Large intestine (tissue), 3 donors: ENCODE measurements at regions not wholly inside any gene's neighbourhood (a gene's known extent, or its start where the extent isn't known, plus 50 kb on each side); places are given as distances from the start of the nearest gene placed in this dataset.
A peak's percentile ranks its signal among the peaks of the same experiment; 100 is the strongest.

ENCODE experiments used
- DNase-seq, 2 donors: peaks; one replicate each; pipeline versions ENCODE4 v3.0.0 to v3.0.0-alpha.2; 2013
- H3K27ac ChIP-seq: one replicate; pipeline ENCODE4 v1.5.1; 2013; ENCODE audit warnings: low read length
- H3K27me3 ChIP-seq: 2 replicates; pipeline ENCODE4 v1.6.1; 2013; ENCODE audit warnings: low read length; ENCODE audit not compliant: control insufficient read depth, insufficient read depth
- H3K36me3 ChIP-seq: 2 replicates; pipeline ENCODE4 v1.6.1; 2013; ENCODE audit warnings: low read length; ENCODE audit not compliant: control insufficient read depth, insufficient read depth
- H3K4me1 ChIP-seq: one replicate; pipeline ENCODE4 v1.6.1; 2013; ENCODE audit warnings: low read length; ENCODE audit not compliant: control insufficient read depth, insufficient read depth
- H3K4me3 ChIP-seq: one replicate; pipeline ENCODE4 v1.5.1; 2013; ENCODE audit warnings: low read length
- H3K9me3 ChIP-seq: one replicate; pipeline ENCODE4 v1.6.1; 2013; ENCODE audit warnings: mild to moderate bottlenecking, low read depth, low read length, moderate library complexity; ENCODE audit not compliant: control insufficient read depth
- WGBS: methylation state at CpG from one replicate; pipeline ENCODE4 v1.1.5; 2013; ENCODE audit warnings: low lambda C conversion rate; ENCODE audit not compliant: insufficient coverage; 5-methylcytosine and 5-hydroxymethylcytosine counted together

GRCh38 chr3:99094606-99095005 lies 193.1 kb upstream of the DCBLD2 start:
- 100% methylated on average over 1 of the region's 2 CpGs for WGBS
- H3K27ac ChIP-seq: no peak overlapping the region
- H3K27me3 ChIP-seq: no peaks in the 10 kb centered on the region
- no peaks in the 10 kb centered on the region for H3K4me1 ChIP-seq
- no peak for DNase-seq
- H3K36me3 ChIP-seq: no peaks in the 10 kb centered on the region
- H3K4me3 ChIP-seq: no peak overlapping the region
- H3K9me3 ChIP-seq: no peaks in the 10 kb centered on the region

- no peak overlapping the region for H3K27ac ChIP-seq
- H3K36me3 ChIP-seq: no peaks in the 10 kb centered on the region
- no peaks in the 10 kb centered on the region for H3K4me1 ChIP-seq
- H3K4me3 ChIP-seq: no peak overlapping the region
- no CpG with 5 or more reads among the region's 2 CpGs for WGBS
- no peaks in the 10 kb centered on the region for H3K27me3 ChIP-seq
- H3K9me3 ChIP-seq: no peaks in the 10 kb centered on the region
- no peak for DNase-seq
Observed at GRCh38 chr3:99087277-99087676, 185.8 kb upstream of the DCBLD2 start.

GRCh38 chr3:99084826-99085225 lies 183.3 kb upstream of the DCBLD2 start:
- Histone ChIP-seq H3K27me3 (no peaks in the 10 kb centered on the region), H3K9me3 (no peaks in the 10 kb centered on the region), H3K27ac (no peak overlapping the region), H3K36me3 (no peaks in the 10 kb centered on the region), H3K4me3 (no peak overlapping the region), H3K4me1 (no peaks in the 10 kb centered on the region)
- no peak for DNase-seq
- WGBS: 58% methylated on average over 2 of the region's 4 CpGs

DNA sequence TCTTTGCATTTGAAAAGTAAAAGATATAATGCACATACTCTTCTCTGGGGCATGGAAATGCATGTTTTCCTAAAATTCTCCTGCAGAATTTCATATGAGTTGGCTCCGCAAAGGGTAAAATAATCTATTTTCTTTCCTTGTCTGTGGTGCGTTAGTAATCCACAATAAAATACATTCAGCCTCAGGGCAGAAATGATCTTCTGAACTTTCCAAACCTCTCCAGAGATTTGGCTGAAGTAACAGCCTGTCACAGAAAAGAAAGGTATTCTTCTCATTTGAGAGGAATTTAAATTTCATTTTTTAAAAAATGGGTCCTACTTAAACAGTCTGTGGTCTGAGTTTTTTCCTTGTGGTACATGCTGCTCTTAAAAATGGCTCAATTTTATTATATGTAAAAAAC lies 182.7 kb upstream of the DCBLD2 start:
- Histone ChIP-seq H3K27me3 (no peaks in the 10 kb centered on the region), H3K27ac (no peak overlapping the region), H3K4me1 (no peaks in the 10 kb centered on the region), H3K4me3 (no peak overlapping the region), H3K9me3 (no peaks in the 10 kb centered on the region), H3K36me3 (no peaks in the 10 kb centered on the region)
- DNase-seq: no peak
- WGBS: 100% methylated on average over 1 of the region's 2 CpGs

GRCh38 chr3:99071096-99071495 lies 169.6 kb upstream of the DCBLD2 start:
- Histone ChIP-seq H3K4me3 (no peak overlapping the region), H3K27ac (no peak overlapping the region), H3K4me1 (no peaks in the 10 kb centered on the region), H3K36me3 (no peaks in the 10 kb centered on the region), H3K27me3 (no peaks in the 10 kb centered on the region), H3K9me3 (no peaks in the 10 kb centered on the region)
- no peak for DNase-seq
- no CpG with 5 or more reads among the region's 6 CpGs for WGBS

DNA sequence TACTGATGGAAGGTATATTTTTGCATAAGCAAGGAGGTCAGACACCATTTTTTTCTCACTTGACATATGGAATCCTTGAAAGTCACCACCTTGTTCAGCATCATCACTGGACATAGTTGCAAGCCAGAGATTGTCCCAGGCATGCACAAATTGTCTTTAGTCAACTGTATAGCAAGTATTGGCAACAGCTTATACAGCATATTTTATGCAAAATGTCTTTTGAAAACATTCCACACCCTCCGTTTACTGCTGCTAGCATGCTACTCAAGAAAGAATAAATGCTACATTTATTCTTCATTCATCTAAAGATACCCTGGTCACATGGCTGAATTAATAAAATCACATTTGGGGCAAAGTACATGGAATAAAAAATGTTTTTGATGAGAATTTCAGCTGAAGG lies 168.5 kb upstream of the DCBLD2 start:
- Histone ChIP-seq H3K36me3 (no peaks in the 10 kb centered on the region), H3K27ac (no peak overlapping the region), H3K4me3 (no peak overlapping the region), H3K4me1 (no peaks in the 10 kb centered on the region), H3K27me3 (no peaks in the 10 kb centered on the region), H3K9me3 (no peaks in the 10 kb centered on the region)
- no peak for DNase-seq
- 100% methylated on average over 1 of the region's 1 CpG for WGBS

DNA sequence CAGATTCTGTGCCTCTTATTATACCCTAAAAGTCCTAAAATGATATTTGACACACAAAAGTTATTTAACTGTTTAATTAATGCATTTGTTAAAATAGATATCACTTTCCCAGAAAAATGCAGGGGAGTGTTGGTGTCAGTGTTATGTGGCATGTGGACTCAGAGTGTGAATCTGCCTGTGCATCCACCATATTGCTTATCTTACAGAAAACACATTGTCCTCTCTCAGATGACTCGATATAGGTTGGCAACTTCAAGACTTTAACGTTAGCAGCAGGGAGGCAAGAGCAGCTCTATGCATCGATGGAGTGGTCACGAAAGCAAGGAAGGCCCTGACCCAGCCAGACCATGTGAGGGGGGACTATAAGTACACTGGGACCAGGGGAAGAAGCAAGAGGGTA lies 165.4 kb upstream of the DCBLD2 start:
- Histone ChIP-seq H3K27me3 (no peaks in the 10 kb centered on the region), H3K9me3 (no peaks in the 10 kb centered on the region), H3K27ac (no peak overlapping the region), H3K4me1 (no peaks in the 10 kb centered on the region), H3K4me3 (no peak overlapping the region), H3K36me3 (no peaks in the 10 kb centered on the region)
- WGBS: no CpG with 5 or more reads among the region's 4 CpGs
- DNase-seq: no peak

GRCh38 chr3:99049164-99049563 lies 147.7 kb upstream of the DCBLD2 start:
- no CpG with 5 or more reads among the region's 1 CpG for WGBS

DNA sequence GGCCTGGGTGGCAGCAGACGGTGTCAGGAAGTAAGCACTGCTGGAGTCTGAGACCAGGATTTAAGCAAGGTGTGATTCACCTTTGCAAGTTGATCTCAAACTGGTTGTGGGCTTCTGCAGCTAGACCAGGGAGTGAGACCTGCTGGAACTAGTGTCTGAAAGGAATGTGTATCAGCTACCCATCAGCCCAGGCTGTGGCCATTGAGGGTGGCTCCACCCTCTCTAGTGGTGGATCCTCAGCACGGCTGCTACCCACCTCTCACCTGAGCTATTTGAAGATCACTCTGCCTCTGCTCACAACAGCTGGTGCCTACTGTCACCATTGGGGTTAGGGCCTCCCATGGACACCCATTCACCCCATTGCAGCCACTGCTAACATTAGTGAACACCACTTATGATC lies 140.3 kb upstream of the DCBLD2 start:
- Histone ChIP-seq H3K4me1 (no peaks in the 10 kb centered on the region), H3K9me3 (no peaks in the 10 kb centered on the region), H3K27me3 (no peaks in the 10 kb centered on the region), H3K36me3 (no peaks in the 10 kb centered on the region), H3K27ac (no peak overlapping the region), H3K4me3 (no peak overlapping the region)
- 100% methylated on average over 1 of the region's 2 CpGs for WGBS
- no peak for DNase-seq

More at GRCh38 chr3:99049164-99049563, 147.7 kb upstream of the DCBLD2 start:
- DNase-seq: no peak
- Histone ChIP-seq H3K4me1 (no peaks in the 10 kb centered on the region), H3K27ac (no peak overlapping the region), H3K9me3 (no peaks in the 10 kb centered on the region), H3K27me3 (no peaks in the 10 kb centered on the region), H3K4me3 (no peak overlapping the region), H3K36me3 (no peaks in the 10 kb centered on the region)

DNA sequence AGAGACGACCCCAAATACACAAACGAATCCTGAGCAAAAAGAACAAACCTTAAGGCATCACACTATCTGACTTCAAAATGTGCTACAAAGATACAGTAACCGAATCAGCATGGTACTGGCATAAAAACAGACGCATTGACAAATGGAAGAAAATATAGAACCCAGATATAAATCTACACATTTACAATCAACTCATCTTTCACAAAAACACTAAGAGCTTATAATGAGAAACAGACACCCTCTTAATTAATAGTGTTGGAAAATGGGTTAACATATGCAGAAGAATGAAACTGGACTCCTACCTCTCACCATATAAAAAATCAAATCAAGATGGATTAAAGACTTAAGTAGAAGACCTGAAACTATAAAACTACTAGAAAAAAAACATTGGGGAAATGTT lies 130.3 kb upstream of the DCBLD2 start:
- no peak for DNase-seq
- H3K27me3 ChIP-seq: no peaks in the 10 kb centered on the region
- no peaks in the 10 kb centered on the region for H3K9me3 ChIP-seq
- H3K4me3 ChIP-seq: no peak overlapping the region
- H3K27ac ChIP-seq: no peak overlapping the region
- H3K36me3 ChIP-seq: no peaks in the 10 kb centered on the region
- no CpG with 5 or more reads among the region's 4 CpGs for whole genome bisulfite sequencing
- no peaks in the 10 kb centered on the region for H3K4me1 ChIP-seq

GRCh38 chr3:99023590-99024192 lies 122.2 kb upstream of the DCBLD2 start:
- Histone ChIP-seq H3K27ac (no peak overlapping the region), H3K27me3 (no peaks in the 10 kb centered on the region), H3K4me1 (no peaks in the 10 kb centered on the region), H3K36me3 (no peaks in the 10 kb centered on the region), H3K4me3 (no peak overlapping the region), H3K9me3 (no peaks in the 10 kb centered on the region)
- 0% methylated on average over 1 of the region's 2 CpGs for WGBS
- DNase-seq: peak in 1 of 2 donors; percentile 2
